K562 (cell line): ENCODE measurements at regions not wholly inside any gene's neighbourhood (a gene's known extent, or its start where the extent isn't known, plus 50 kb on each side); places are given as distances from the start of the nearest gene placed in this dataset.

Source experiments
- BRD9 ChIP-seq: fragments of 450-650 bp; IDR thresholded peaks from 2 replicates; pipeline ENCODE4 v1.6.1; 2018; ENCODE audit warnings: low read depth; ENCODE audit not compliant: partially characterized antibody
- C11orf30 ChIP-seq: fragments of 450-650 bp; IDR thresholded peaks from 2 replicates; pipeline ENCODE4 v1.6.1; 2016; ENCODE audit warnings: low read depth, mild to moderate bottlenecking
- CEBPG ChIP-seq, 3 experiments: fragments of 200-800 bp in 1 of 3; sonication (Bioruptor generic) in 1 of 3; sonication (generic) in 1 of 3; formaldehyde crosslinking in 1 of 3; IDR thresholded peaks in 2 of 3; conservative IDR thresholded peaks in 1 of 3; 2 replicates each; pipeline versions ENCODE4 v1.6.1 to v1.8.0; 2016 to 2022; ENCODE audit warnings: missing compliant biosample characterization in 2 of 3, missing genetic modification characterization in 2 of 3, mild to moderate bottlenecking in 1 of 3, missing genetic modification reagents in 1 of 3
- DDX20 ChIP-seq: fragments of 450-650 bp; IDR thresholded peaks from 2 replicates; pipeline ENCODE4 v1.6.1; 2016; ENCODE audit warnings: missing genetic modification characterization, low read depth, mild to moderate bottlenecking, missing compliant biosample characterization, moderate library complexity
- FOXA1 ChIP-seq: fragments of 450-650 bp; IDR thresholded peaks from 2 replicates; pipeline ENCODE4 v1.6.1; 2016; ENCODE audit warnings: mild to moderate bottlenecking, borderline replicate concordance
- FOXK2 ChIP-seq, 2 experiments: fragments of 450-650 bp; IDR thresholded peaks in 1 of 2; conservative IDR thresholded peaks in 1 of 2; 2 replicates each; pipeline ENCODE4 v1.6.1; 2016; ENCODE audit warnings: low read depth in 2 of 2, mild to moderate bottlenecking in 1 of 2
- GATAD2B ChIP-seq: fragments of 450-650 bp; IDR thresholded peaks from 2 replicates; pipeline ENCODE4 v1.6.1; 2017; ENCODE audit warnings: mild to moderate bottlenecking, borderline replicate concordance
- HIVEP1 ChIP-seq: fragments of 250-450 bp; sonication (Bioruptor Pico); IDR thresholded peaks from 2 replicates; pipeline ENCODE4 v1.4.0; 2020; ENCODE audit warnings: mild to moderate bottlenecking
- HNRNPH1 ChIP-seq: fragments of 200-400 bp; formaldehyde crosslinking; optimal IDR thresholded peaks from 2 replicates; pipeline ENCODE3; 2017; ENCODE audit warnings: low read depth, mild to moderate bottlenecking, low read length, moderate library complexity
- KLF13 ChIP-seq: fragments of 450-650 bp; IDR thresholded peaks from 2 replicates; pipeline ENCODE4 v1.6.1; 2016; ENCODE audit warnings: missing genetic modification characterization, low read depth, mild to moderate bottlenecking, missing compliant biosample characterization, moderate library complexity, borderline replicate concordance
- PHB2 ChIP-seq: fragments of 450-650 bp; IDR thresholded peaks from 2 replicates; pipeline ENCODE4 v1.6.1; 2017; ENCODE audit warnings: low read depth
- RNF2 ChIP-seq: sonication (generic); IDR thresholded peaks from 2 replicates; pipeline ENCODE4 v1.6.1; 2016
- ZNF76 ChIP-seq: fragments of 250-450 bp; sonication (Bioruptor Pico); IDR thresholded peaks from 2 replicates; pipeline ENCODE4 v1.4.0; 2020; ENCODE audit warnings: mild to moderate bottlenecking, moderate library complexity, borderline replicate concordance
- TF ChIP-seq, protein P1 (sequence below): fragments of 200-400 bp; formaldehyde crosslinking; IDR thresholded peaks from 2 replicates; pipeline ENCODE4 v1.6.1; 2017; ENCODE audit warnings: mild to moderate bottlenecking, low read depth, low read length, moderate library complexity
- TF ChIP-seq, protein P2 (sequence below): fragments of 250-450 bp; sonication (Bioruptor Pico); IDR thresholded peaks from 2 replicates; pipeline ENCODE4 v1.9.0; 2021; ENCODE audit warnings: mild to moderate bottlenecking, inconsistent platforms
- TF ChIP-seq, protein P3 (sequence below): fragments of 250-450 bp; sonication (Bioruptor Pico); IDR thresholded peaks from 2 replicates; pipeline ENCODE4 v1.5.1; 2021; ENCODE audit warnings: mild to moderate bottlenecking
- TF ChIP-seq, protein P4 (sequence below): fragments of 250-450 bp; sonication (Bioruptor Pico); IDR thresholded peaks from 2 replicates; pipeline ENCODE4 v1.8.0; 2021; ENCODE audit warnings: moderate library complexity, mild to moderate bottlenecking, inconsistent platforms
- TF ChIP-seq, protein P5 (sequence below): IDR thresholded peaks from 2 replicates; pipeline ENCODE4 v1.6.1; 2012; ENCODE audit warnings: low read depth, low read length, improper control_type of control experiment, borderline replicate concordance

DNA sequence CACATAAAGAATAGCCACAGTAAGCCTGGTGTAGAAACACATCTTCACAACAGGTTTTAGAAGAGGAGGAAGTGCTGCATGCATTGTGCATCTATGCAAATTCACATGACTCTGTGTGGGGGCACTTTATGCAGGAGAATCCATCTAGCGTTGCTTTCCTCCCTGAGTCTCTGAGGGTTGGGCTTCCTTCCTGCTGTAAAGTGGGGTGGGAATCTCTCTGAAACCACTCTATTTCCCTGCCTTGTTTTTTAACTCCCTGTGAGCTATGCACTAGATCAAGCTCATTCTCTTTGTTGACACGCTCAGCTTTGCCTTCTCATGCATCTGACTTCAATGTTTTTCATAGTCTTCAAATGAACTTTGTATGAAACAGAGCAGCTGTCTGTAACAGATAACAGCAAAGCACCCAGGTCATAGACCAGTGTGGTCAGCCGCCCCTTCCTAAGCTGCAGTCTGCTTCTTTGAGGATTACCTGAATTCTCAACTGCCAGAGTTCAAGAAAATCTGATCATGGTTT is 102.7 kb upstream of the DPH5 start (continued):
- TF ChIP-seq, protein P1, sequence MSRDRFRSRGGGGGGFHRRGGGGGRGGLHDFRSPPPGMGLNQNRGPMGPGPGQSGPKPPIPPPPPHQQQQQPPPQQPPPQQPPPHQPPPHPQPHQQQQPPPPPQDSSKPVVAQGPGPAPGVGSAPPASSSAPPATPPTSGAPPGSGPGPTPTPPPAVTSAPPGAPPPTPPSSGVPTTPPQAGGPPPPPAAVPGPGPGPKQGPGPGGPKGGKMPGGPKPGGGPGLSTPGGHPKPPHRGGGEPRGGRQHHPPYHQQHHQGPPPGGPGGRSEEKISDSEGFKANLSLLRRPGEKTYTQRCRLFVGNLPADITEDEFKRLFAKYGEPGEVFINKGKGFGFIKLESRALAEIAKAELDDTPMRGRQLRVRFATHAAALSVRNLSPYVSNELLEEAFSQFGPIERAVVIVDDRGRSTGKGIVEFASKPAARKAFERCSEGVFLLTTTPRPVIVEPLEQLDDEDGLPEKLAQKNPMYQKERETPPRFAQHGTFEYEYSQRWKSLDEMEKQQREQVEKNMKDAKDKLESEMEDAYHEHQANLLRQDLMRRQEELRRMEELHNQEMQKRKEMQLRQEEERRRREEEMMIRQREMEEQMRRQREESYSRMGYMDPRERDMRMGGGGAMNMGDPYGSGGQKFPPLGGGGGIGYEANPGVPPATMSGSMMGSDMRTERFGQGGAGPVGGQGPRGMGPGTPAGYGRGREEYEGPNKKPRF: no peak
- TF ChIP-seq PHB2: peak; percentile 62; the same call in 1 of the 2 replicates
- TF ChIP-seq, protein P2, sequence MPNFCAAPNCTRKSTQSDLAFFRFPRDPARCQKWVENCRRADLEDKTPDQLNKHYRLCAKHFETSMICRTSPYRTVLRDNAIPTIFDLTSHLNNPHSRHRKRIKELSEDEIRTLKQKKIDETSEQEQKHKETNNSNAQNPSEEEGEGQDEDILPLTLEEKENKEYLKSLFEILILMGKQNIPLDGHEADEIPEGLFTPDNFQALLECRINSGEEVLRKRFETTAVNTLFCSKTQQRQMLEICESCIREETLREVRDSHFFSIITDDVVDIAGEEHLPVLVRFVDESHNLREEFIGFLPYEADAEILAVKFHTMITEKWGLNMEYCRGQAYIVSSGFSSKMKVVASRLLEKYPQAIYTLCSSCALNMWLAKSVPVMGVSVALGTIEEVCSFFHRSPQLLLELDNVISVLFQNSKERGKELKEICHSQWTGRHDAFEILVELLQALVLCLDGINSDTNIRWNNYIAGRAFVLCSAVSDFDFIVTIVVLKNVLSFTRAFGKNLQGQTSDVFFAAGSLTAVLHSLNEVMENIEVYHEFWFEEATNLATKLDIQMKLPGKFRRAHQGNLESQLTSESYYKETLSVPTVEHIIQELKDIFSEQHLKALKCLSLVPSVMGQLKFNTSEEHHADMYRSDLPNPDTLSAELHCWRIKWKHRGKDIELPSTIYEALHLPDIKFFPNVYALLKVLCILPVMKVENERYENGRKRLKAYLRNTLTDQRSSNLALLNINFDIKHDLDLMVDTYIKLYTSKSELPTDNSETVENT (CRISPR knock-in tag): no peak
- TF ChIP-seq KLF13: no peak
- TF ChIP-seq FOXA1: no peak
- TF ChIP-seq, protein P3, sequence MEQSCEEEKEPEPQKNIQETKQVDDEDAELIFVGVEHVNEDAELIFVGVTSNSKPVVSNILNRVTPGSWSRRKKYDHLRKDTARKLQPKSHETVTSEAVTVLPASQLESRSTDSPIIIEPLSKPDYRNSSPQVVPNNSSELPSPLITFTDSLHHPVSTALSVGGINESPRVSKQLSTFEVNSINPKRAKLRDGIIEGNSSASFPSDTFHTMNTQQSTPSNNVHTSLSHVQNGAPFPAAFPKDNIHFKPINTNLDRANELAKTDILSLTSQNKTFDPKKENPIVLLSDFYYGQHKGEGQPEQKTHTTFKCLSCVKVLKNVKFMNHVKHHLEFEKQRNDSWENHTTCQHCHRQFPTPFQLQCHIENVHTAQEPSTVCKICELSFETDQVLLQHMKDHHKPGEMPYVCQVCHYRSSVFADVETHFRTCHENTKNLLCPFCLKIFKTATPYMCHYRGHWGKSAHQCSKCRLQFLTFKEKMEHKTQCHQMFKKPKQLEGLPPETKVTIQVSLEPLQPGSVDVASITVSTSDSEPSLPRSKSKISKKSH (CRISPR knock-in tag): no peak
- TF ChIP-seq, protein P4, sequence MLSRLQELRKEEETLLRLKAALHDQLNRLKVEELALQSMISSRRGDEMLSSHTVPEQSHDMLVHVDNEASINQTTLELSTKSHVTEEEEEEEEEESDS: no peak
- peak; percentile 84; the same call in 1 of the 2 replicates for TF ChIP-seq RNF2
- TF ChIP-seq DDX20 (tag): no peak
- no peak for TF ChIP-seq BRD9
- TF ChIP-seq, protein P5, sequence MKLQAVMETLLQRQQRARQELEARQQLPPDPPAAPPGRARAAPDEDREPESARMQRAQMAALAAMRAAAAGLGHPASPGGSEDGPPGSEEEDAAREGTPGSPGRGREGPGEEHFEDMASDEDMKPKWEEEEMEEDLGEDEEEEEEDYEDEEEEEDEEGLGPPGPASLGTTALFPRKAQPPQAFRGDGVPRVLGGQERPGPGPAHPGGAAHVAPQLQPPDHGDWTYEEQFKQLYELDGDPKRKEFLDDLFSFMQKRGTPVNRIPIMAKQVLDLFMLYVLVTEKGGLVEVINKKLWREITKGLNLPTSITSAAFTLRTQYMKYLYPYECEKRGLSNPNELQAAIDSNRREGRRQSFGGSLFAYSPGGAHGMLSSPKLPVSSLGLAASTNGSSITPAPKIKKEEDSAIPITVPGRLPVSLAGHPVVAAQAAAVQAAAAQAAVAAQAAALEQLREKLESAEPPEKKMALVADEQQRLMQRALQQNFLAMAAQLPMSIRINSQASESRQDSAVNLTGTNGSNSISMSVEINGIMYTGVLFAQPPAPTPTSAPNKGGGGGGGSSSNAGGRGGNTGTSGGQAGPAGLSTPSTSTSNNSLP: peak; percentile 56; the same call in 1 of the 2 replicates
- TF ChIP-seq GATAD2B: no peak
- TF ChIP-seq CEBPG (CRISPR knock-in tag; IDR thresholded peaks at IDR 0.05): no peak
- no peak for TF ChIP-seq CEBPG (tag; conservative IDR thresholded peaks at IDR 0.05 in 1 of 2, IDR thresholded peaks at IDR 0.05 in 1 of 2)
- no peak for TF ChIP-seq HIVEP1
- peak; percentile 95 to 96 for TF ChIP-seq FOXK2 (conservative IDR thresholded peaks at IDR 0.05 in 1 of 2, IDR thresholded peaks at IDR 0.05 in 1 of 2; ENCODE audit: low read depth in 2 of 2)
- TF ChIP-seq ZNF76: no peak
- no peak for TF ChIP-seq HNRNPH1
- TF ChIP-seq C11orf30: peak; percentile 31; the same call in 1 of the 2 replicates
